ENCODE measurements at regions not wholly inside any gene's neighbourhood (a gene's known extent, or its start where the extent isn't known, plus 50 kb on each side); places are given as distances from the start of the nearest gene placed in this dataset.
"Not testable (repeated sequence)": the region's sequence is repeated elsewhere in the genome, so short reads cannot be mapped to it uniquely, and the experiment has no call there.

GRCh38 chr2:120646994-120647393 lies 88.7 kb upstream of the GLI2 start:
- H3K27ac Mint-ChIP-seq (ENCODE audit: low read depth): no peak overlapping the region
- H3K9me3 Mint-ChIP-seq: peaks cover 18% of the 10 kb centered on the region
- no peak overlapping the region for H3K4me3 Mint-ChIP-seq
- no peaks in the 10 kb centered on the region for H3K4me1 Mint-ChIP-seq
- ATAC-seq (replicated peaks; ENCODE audit: extremely low read depth, poor library complexity, severe bottlenecking): no peak
- no peaks in the 10 kb centered on the region for H3K36me3 Mint-ChIP-seq (ENCODE audit: insufficient read depth)
- DNase-seq (ENCODE audit: low spot score in 2 of 2): no peak
- peaks cover 20% of the 10 kb centered on the region for H3K27me3 Mint-ChIP-seq

GRCh38 chr2:120647487-120647886 lies 88.2 kb upstream of the GLI2 start:
- Mint-ChIP-seq H3K27me3 (peaks cover 22% of the 10 kb centered on the region), H3K27ac (ENCODE audit: low read depth) (no peak overlapping the region), H3K4me1 (no peaks in the 10 kb centered on the region), H3K9me3 (peaks cover 18% of the 10 kb centered on the region), H3K36me3 (ENCODE audit: insufficient read depth) (no peaks in the 10 kb centered on the region), H3K4me3 (no peak overlapping the region)
- no peak for ATAC-seq (replicated peaks; ENCODE audit: extremely low read depth, poor library complexity, severe bottlenecking)
- DNase-seq (ENCODE audit: low spot score in 2 of 2): no peak

- not testable (repeated sequence) for ATAC-seq (replicated peaks; ENCODE audit: extremely low read depth, poor library complexity, severe bottlenecking); H3K36me3 Mint-ChIP-seq (ENCODE audit: insufficient read depth); H3K4me1 Mint-ChIP-seq; H3K4me3 Mint-ChIP-seq; DNase-seq (ENCODE audit: low spot score in 2 of 2); H3K27ac Mint-ChIP-seq (ENCODE audit: low read depth)
- Mint-ChIP-seq H3K9me3 (peaks cover 24% of the 10 kb centered on the region), H3K27me3 (peaks cover 31% of the 10 kb centered on the region)
These were observed 86.3 kb upstream of the GLI2 start for GRCh38 chr2:120649381-120649780.

- Mint-ChIP-seq H3K4me3 (no peak overlapping the region), H3K27me3 (peaks cover 35% of the 10 kb centered on the region), H3K4me1 (no peaks in the 10 kb centered on the region), H3K9me3 (peaks cover 26% of the 10 kb centered on the region), H3K27ac (ENCODE audit: low read depth) (no peak overlapping the region), H3K36me3 (ENCODE audit: insufficient read depth) (no peaks in the 10 kb centered on the region)
- no peak for DNase-seq (ENCODE audit: low spot score in 2 of 2)
- ATAC-seq (replicated peaks; ENCODE audit: extremely low read depth, poor library complexity, severe bottlenecking): no peak
These were observed 85.5 kb upstream of the GLI2 start for GRCh38 chr2:120650022-120650644.

GRCh38 chr2:120651818-120652217 lies 83.8 kb upstream of the GLI2 start:
- DNase-seq (ENCODE audit: low spot score in 2 of 2): no peak
- no peak overlapping the region for H3K4me3 Mint-ChIP-seq
- H3K9me3 Mint-ChIP-seq: peaks cover 29% of the 10 kb centered on the region
- H3K4me1 Mint-ChIP-seq: no peaks in the 10 kb centered on the region
- ATAC-seq (replicated peaks; ENCODE audit: extremely low read depth, poor library complexity, severe bottlenecking): no peak
- H3K27ac Mint-ChIP-seq (ENCODE audit: low read depth): no peak overlapping the region
- H3K36me3 Mint-ChIP-seq (ENCODE audit: insufficient read depth): no peaks in the 10 kb centered on the region
- peaks cover 41% of the 10 kb centered on the region for H3K27me3 Mint-ChIP-seq

GRCh38 chr2:120653046-120653445 lies 82.6 kb upstream of the GLI2 start:
- H3K4me3 Mint-ChIP-seq: no peak overlapping the region
- no peak overlapping the region for H3K27ac Mint-ChIP-seq (ENCODE audit: low read depth)
- peaks cover 29% of the 10 kb centered on the region for H3K9me3 Mint-ChIP-seq
- H3K27me3 Mint-ChIP-seq: peaks cover 41% of the 10 kb centered on the region
- no peak for DNase-seq (ENCODE audit: low spot score in 2 of 2)
- no peak for ATAC-seq (replicated peaks; ENCODE audit: extremely low read depth, poor library complexity, severe bottlenecking)
- H3K4me1 Mint-ChIP-seq: no peaks in the 10 kb centered on the region
- no peaks in the 10 kb centered on the region for H3K36me3 Mint-ChIP-seq (ENCODE audit: insufficient read depth)

GRCh38 chr2:120653871-120654270 lies 81.8 kb upstream of the GLI2 start:
- Mint-ChIP-seq H3K4me1 (no peaks in the 10 kb centered on the region), H3K36me3 (ENCODE audit: insufficient read depth) (no peaks in the 10 kb centered on the region), H3K9me3 (peaks cover 29% of the 10 kb centered on the region), H3K27me3 (peaks cover 42% of the 10 kb centered on the region), H3K27ac (ENCODE audit: low read depth) (no peak overlapping the region), H3K4me3 (no peak overlapping the region)
- ATAC-seq (replicated peaks; ENCODE audit: extremely low read depth, poor library complexity, severe bottlenecking): no peak
- DNase-seq (ENCODE audit: low spot score in 2 of 2): no peak

GRCh38 chr2:120654381-120655134 lies 81.1 kb upstream of the GLI2 start:
- no peak overlapping the region for H3K27ac Mint-ChIP-seq (ENCODE audit: low read depth)
- H3K4me1 Mint-ChIP-seq: no peaks in the 10 kb centered on the region
- H3K9me3 Mint-ChIP-seq: peaks cover 29% of the 10 kb centered on the region
- no peak overlapping the region for H3K4me3 Mint-ChIP-seq
- DNase-seq (ENCODE audit: low spot score in 2 of 2) (no peak), ATAC-seq (replicated peaks; ENCODE audit: extremely low read depth, poor library complexity, severe bottlenecking) (no peak)
- peaks cover 49% of the 10 kb centered on the region for H3K27me3 Mint-ChIP-seq
- H3K36me3 Mint-ChIP-seq (ENCODE audit: insufficient read depth): no peaks in the 10 kb centered on the region

- H3K27ac Mint-ChIP-seq (ENCODE audit: low read depth): no peak overlapping the region
- peaks cover 11% of the 10 kb centered on the region for H3K9me3 Mint-ChIP-seq
- H3K27me3 Mint-ChIP-seq: peaks cover 56% of the 10 kb centered on the region
- no peak overlapping the region for H3K4me3 Mint-ChIP-seq
- DNase-seq (ENCODE audit: low spot score in 2 of 2) (no peak), ATAC-seq (replicated peaks; ENCODE audit: extremely low read depth, poor library complexity, severe bottlenecking) (no peak)
- no peaks in the 10 kb centered on the region for H3K4me1 Mint-ChIP-seq
- H3K36me3 Mint-ChIP-seq (ENCODE audit: insufficient read depth): no peaks in the 10 kb centered on the region
These were observed 79.3 kb upstream of the GLI2 start for GRCh38 chr2:120656273-120656950.

- DNase-seq (ENCODE audit: low spot score in 2 of 2) (no peak), ATAC-seq (replicated peaks; ENCODE audit: extremely low read depth, poor library complexity, severe bottlenecking) (no peak)
- Mint-ChIP-seq H3K36me3 (ENCODE audit: insufficient read depth) (no peaks in the 10 kb centered on the region), H3K27ac (ENCODE audit: low read depth) (no peak overlapping the region), H3K4me3 (no peak overlapping the region), H3K9me3 (peaks cover 5% of the 10 kb centered on the region), H3K27me3 (peaks cover 47% of the 10 kb centered on the region), H3K4me1 (no peaks in the 10 kb centered on the region)
These were observed 77.5 kb upstream of the GLI2 start for GRCh38 chr2:120658042-120658769.

GRCh38 chr2:120658770-120659158 lies 76.9 kb upstream of the GLI2 start:
- H3K36me3 Mint-ChIP-seq (ENCODE audit: insufficient read depth): no peaks in the 10 kb centered on the region
- ATAC-seq (replicated peaks; ENCODE audit: extremely low read depth, poor library complexity, severe bottlenecking) (no peak), DNase-seq (ENCODE audit: low spot score in 2 of 2) (no peak)
- peaks cover 5% of the 10 kb centered on the region for H3K9me3 Mint-ChIP-seq
- H3K27me3 Mint-ChIP-seq: peaks cover 46% of the 10 kb centered on the region
- H3K4me3 Mint-ChIP-seq: no peak overlapping the region
- H3K27ac Mint-ChIP-seq (ENCODE audit: low read depth): no peak overlapping the region
- no peaks in the 10 kb centered on the region for H3K4me1 Mint-ChIP-seq

- DNase-seq (ENCODE audit: low spot score in 2 of 2) (no peak), ATAC-seq (replicated peaks; ENCODE audit: extremely low read depth, poor library complexity, severe bottlenecking) (no peak)
- Mint-ChIP-seq H3K4me1 (no peaks in the 10 kb centered on the region), H3K27me3 (peaks cover 46% of the 10 kb centered on the region), H3K36me3 (ENCODE audit: insufficient read depth) (no peaks in the 10 kb centered on the region), H3K4me3 (no peak overlapping the region), H3K27ac (ENCODE audit: low read depth) (no peak overlapping the region), H3K9me3 (peaks cover 5% of the 10 kb centered on the region)
These were observed 76.2 kb upstream of the GLI2 start for GRCh38 chr2:120659275-120659977.
